Activated T-cell treated with anti-CD3 and anti-CD28 coated beads for 4 hours (primary cell): ENCODE measurements at regions not wholly inside any gene's neighbourhood (a gene's known extent, or its start where the extent isn't known, plus 50 kb on each side); places are given as distances from the start of the nearest gene placed in this dataset.

Experiments
- DNase-seq: peaks from one replicate; pipeline ENCODE4 v3.0.0-alpha.2; 2020

- DNase-seq = no peak
These were observed 326.8 kb upstream of the SLC30A5 start for GRCh38 chr5:68766952-68767464.

- DNase-seq = no peak
These were observed 323.3 kb upstream of the SLC30A5 start for GRCh38 chr5:68770551-68770950.

- DNase-seq = no peak
These were observed 322.6 kb upstream of the SLC30A5 start for GRCh38 chr5:68771221-68771620.

GRCh38 chr5:68771732-68772131, 322.1 kb upstream of the SLC30A5 start:
- no peak for DNase-seq

- DNase-seq = no peak
These were observed 317.4 kb upstream of the SLC30A5 start for GRCh38 chr5:68776381-68776780.

GRCh38 chr5:68777135-68777534, 316.7 kb upstream of the SLC30A5 start:
- no peak for DNase-seq

- DNase-seq = no peak
These were observed 315.3 kb upstream of the SLC30A5 start for GRCh38 chr5:68778484-68778883.

GRCh38 chr5:68780299-68780955, 313.4 kb upstream of the SLC30A5 start:
- no peak for DNase-seq

DNA sequence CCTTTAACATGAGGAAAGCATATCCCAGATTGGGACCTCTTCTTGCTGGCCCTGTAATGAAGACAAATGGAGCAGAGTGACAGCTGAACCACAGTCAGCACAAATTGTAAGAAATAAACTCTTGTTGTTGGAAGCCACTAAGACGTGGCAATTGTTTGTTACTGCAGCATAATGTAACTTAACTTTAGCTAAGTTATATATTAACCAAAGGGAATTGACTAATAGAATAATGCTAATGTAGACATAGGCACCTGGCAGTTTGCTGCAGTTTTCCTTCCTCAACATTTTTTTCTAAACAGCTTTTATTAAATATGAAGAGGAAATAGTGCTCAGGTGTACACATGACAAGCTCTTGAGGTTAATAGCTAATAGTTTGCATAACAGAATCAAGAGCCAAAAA, 300.7 kb upstream of the SLC30A5 start:
- DNase-seq = no peak

DNA sequence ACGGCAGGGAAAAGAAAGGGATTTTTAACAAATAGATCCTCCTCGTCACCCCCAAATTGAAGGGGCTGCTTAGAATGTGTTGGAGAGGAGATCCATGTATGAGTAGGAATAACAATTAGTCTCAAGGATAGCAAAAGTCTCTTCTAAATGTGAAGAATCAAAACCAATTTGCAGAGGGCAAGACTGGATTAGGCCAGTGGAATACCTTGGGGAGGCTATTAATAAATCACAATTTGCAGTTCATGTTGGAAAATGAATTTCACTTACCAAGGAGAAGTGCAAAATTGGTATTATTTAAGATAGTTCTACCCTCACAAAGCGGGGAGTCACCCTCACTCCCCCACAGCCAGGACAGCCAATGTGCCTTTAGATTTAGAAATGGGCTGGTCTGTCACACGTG, 299.8 kb upstream of the SLC30A5 start:
- DNase-seq = no peak

- DNase-seq = no peak
These were observed 298.6 kb upstream of the SLC30A5 start for GRCh38 chr5:68795190-68795589.

GRCh38 chr5:68798877-68799843, 294.7 kb upstream of the SLC30A5 start:
- no peak for DNase-seq

DNA sequence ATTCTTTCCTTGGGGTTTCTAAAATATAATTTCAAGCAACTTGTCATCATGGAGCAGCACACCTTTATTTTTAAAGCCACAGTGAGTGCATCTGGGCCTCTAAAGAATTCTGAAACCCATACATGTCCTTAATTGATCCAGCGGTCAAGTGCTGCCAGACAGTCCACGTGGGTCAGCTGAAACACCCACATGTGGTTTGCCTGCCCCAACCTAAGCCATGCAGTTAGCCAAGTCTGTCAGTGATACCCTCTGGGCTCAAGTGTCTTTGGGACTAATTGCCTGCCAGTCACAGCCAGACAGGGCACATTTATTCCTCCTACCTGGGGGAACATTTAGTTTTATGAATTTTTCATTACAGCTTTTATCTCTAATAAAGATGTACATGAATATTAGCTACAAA, 291.4 kb upstream of the SLC30A5 start:
- DNase-seq = no peak

GRCh38 chr5:68803881-68804319, 289.9 kb upstream of the SLC30A5 start:
- DNase-seq = no peak

- no peak for DNase-seq
These were observed 289.5 kb upstream of the SLC30A5 start for GRCh38 chr5:68804343-68804742.

- DNase-seq = no peak
These were observed 288.4 kb upstream of the SLC30A5 start for GRCh38 chr5:68805444-68805843.

DNA sequence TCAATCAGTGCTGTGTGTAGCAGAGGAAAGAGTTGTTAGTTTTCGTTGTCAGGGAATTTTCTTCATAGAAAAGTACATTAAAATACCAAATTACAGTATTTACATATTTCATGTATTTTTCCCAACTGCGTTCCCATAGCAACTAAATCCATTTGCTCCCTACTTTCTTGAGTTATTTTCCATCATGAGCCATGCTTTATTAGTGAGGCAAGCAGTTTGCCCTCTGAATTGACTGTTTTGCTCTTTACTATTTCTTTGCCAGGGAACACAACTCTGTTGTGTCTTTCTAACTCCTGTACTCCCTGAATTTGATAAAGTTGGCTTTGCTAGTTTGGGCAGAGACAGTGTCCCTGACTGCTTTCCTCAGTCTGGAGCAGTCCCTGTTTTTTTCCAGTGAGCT, 276.2 kb upstream of the SLC30A5 start:
- no peak for DNase-seq

DNA sequence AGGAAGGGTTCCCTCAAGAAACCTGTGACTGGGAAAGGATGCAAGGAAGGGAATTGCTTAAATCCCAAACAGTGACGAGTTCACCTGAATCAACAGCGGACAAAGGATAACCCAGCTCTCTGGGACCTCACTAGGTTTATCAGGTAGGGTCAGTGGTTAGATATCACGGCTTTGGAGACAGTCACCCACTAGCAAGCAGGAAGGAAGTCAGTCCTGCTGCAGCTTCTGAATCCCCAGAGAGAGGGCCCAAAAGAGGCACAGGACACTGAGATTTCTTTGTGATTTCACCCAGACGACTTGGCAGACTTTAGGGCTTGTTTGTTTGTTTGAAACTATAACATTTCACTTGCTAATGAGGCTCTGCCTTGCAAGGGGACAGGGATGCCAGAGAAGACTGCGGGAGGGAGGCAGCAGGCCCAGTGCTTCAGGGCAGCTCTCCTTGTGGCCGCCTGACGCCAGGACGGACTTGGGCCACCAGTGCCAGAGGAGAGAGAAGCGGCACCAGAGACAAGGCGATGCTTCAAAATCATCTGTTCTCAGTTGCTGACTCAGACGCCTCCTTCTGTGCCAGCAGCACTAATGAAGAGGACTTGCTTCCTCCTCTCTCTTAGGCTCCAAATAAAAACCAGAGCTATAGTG, 275.6 kb upstream of the SLC30A5 start:
- no peak for DNase-seq

- no peak for DNase-seq
These were observed 274.9 kb upstream of the SLC30A5 start for GRCh38 chr5:68818870-68819269.

DNA sequence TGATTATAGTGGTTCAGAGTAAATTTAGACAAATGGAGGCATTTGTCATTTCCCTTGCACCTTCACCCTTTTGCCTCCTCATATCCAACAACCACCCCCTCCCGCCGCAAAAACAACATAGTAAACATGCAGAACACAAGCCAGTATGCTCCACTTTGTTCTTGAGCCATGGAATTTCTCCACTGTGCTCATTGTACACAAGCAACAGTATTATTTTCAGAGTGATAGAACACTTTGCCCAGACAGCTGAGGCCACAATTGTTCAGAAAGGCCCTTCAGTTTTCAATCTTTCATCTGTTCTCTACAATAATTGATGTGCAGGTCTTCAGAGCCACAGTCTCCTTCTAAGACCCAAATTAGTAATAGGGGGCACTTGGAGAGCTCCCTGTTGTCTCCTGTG, 272.8 kb upstream of the SLC30A5 start:
- DNase-seq = no peak

DNA sequence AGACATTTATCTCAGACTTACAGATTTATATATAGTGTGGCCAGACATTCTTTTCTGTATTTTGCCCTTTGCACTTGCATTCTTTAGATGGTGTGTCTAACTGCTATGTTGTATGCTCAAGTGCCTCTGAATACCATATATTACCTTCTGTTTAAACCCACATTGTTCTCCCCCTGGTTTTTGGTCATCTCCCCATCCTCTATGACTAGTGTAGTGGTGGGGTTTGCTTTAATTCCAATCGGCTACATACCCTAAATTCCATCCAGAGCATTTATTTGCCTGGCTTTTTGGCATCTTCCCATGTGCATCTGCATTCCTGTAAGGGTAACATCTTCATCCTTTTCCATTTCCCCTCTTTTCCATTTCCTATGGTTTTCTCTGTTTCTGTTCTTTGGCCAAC, 271.0 kb upstream of the SLC30A5 start:
- no peak for DNase-seq

- no peak for DNase-seq
These were observed 270.5 kb upstream of the SLC30A5 start for GRCh38 chr5:68823301-68823700.

DNA sequence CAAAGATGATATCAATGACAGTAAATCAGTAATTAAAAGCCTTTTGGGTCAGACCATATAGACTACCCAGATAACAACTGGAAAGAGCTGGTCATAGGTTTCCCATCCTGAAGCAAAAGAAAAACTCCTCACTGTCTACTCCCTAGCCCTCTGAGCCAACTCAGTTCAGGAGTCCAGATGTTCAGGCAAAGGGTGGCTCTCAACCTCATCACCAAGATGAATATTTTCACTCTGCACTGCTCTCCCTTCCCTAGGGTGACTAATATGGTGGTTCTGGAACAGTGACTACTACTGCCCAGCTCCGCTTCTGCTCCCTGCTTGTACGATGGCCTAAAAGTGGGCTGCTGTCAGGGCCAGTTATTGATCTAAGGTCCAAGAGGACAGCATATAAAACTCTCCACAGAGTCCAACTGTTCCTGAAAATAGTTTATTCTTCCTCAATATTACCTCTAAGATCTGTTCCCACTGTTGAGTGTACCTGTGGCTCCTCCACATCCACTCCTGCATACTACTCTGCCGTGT, 263.4 kb upstream of the SLC30A5 start:
- no peak for DNase-seq
